Caco-2 (cell line): ENCODE measurements at regions not wholly inside any gene's neighbourhood (a gene's known extent, or its start where the extent isn't known, plus 50 kb on each side); places are given as distances from the start of the nearest gene placed in this dataset.

ENCODE experiments used
- BruUV-seq: library from RNA; stranded (reverse); fragments of 400-500 nt; replicated peaks from 2 replicates; lab custom pipeline; 2021; lab: Mats Ljungman, UMichigan
- CTCF ChIA-PET: fragments of 300-600 bp; sonication (Branson Sonifier 250); formaldehyde crosslinking; loops from one replicate; lab custom pipeline; 2022; ENCODE audit warnings: antibody characterized with exemption; lab: Charles Lee
- POLR2A ChIA-PET: fragments of 300-600 bp; sonication (Branson Sonifier 250); formaldehyde crosslinking; loops from one replicate; lab custom pipeline; 2022; ENCODE audit warnings: antibody characterized with exemption; lab: Charles Lee
- DNase-seq, 2 experiments: peaks; one replicate each; pipeline versions ENCODE4 v3.0.0 to v3.0.0-alpha.2; 2020 to 2022
- H3K27me3 ChIP-seq: replicated peaks from 2 replicates; pipeline ENCODE4 v1.6.0; 2011; ENCODE audit warnings: low read length; ENCODE audit not compliant: control insufficient read depth, insufficient read depth
- H3K36me3 ChIP-seq: 2 replicates; pipeline ENCODE4 v1.5.1; 2011; ENCODE audit warnings: low read length; ENCODE audit not compliant: control insufficient read depth, insufficient read depth
- H3K4me1 ChIP-seq: fragments of 250-450 bp; sonication (Bioruptor Pico); 2 replicates; pipeline ENCODE4 v1.5.1; 2020; ENCODE audit warnings: mild to moderate bottlenecking
- H3K4me3 ChIP-seq: 2 replicates; pipeline ENCODE4 v1.5.1; 2011; ENCODE audit warnings: low read depth, mild to moderate bottlenecking, control low read depth, low read length
- H3K9me3 ChIP-seq: fragments of 250-450 bp; sonication (Bioruptor Pico); 2 replicates; pipeline ENCODE4 v1.5.1; 2020; ENCODE audit warnings: mild to moderate bottlenecking, moderate library complexity
- H3K27ac Mint-ChIP-seq: one replicate; pipeline ENCODE4 v1.8.0; 2022; ENCODE audit warnings: mixed read lengths; ENCODE audit not compliant: unreplicated experiment
- H3K27me3 Mint-ChIP-seq: one replicate; pipeline ENCODE4 v1.8.0; 2022; ENCODE audit warnings: mixed read lengths; ENCODE audit not compliant: insufficient read depth, unreplicated experiment
- H3K36me3 Mint-ChIP-seq: one replicate; pipeline ENCODE4 v1.8.0; 2022; ENCODE audit warnings: mild to moderate bottlenecking, mixed read lengths; ENCODE audit not compliant: insufficient read depth, unreplicated experiment
- H3K4me1 Mint-ChIP-seq: one replicate; pipeline ENCODE4 v1.8.0; 2022; ENCODE audit warnings: low read depth, mixed read lengths; ENCODE audit not compliant: unreplicated experiment
- H3K4me3 Mint-ChIP-seq: one replicate; pipeline ENCODE4 v1.8.0; 2022; ENCODE audit warnings: mild to moderate bottlenecking, moderate library complexity, mixed read lengths; ENCODE audit not compliant: unreplicated experiment
- H3K9me3 Mint-ChIP-seq: one replicate; pipeline ENCODE4 v1.8.0; 2022; ENCODE audit warnings: mixed read lengths; ENCODE audit not compliant: unreplicated experiment
- intact Hi-C: fragments of 100-400 bp; cut with micrococcal nuclease; formaldehyde crosslinking; loops from one replicate; pipeline ENCODE4 v1.10.0; 2022; ENCODE audit not compliant: unreplicated experiment
- TF ChIP-seq, protein P1 (sequence below), 2 experiments: fragments of 200-600 bp in 1 of 2; IDR thresholded peaks; 1 replicate in 1 of 2; 2 replicates in 1 of 2; pipeline versions ENCODE4 v1.5.1 to v1.8.0; 2011 to 2022; ENCODE audit warnings: antibody characterized with exemption in 1 of 2, control low read depth in 1 of 2, inconsistent platforms in 1 of 2, low read depth in 1 of 2, low read length in 1 of 2, mild to moderate bottlenecking in 1 of 2, moderate library complexity in 1 of 2; ENCODE audit not compliant: insufficient read depth in 1 of 2, severe bottlenecking in 1 of 2, unreplicated experiment in 1 of 2

DNA sequence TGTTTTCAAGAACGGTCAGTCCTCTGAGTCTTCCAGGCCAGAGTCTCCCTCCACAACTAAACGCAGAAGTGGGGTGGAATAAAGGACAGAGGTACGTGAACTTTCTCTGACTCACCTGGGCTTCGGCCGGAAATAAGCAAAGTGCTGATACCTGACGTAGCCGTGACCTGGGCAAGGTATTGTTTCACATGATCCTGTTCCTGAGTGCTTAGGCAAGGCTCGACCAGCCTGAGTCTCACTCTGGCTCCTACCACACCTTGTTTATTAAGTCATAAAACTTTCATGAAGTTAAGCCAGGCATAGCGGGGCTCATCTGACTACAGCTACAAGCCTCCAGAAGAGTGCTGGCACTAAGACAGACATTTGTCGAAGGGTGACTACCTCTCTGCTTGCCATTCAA lies 327.5 kb downstream of the SETD4 start:
- no peak for DNase-seq
- Histone ChIP-seq H3K36me3 (no peaks in the 10 kb centered on the region), H3K4me1 (no peaks in the 10 kb centered on the region), H3K27me3 (no peaks in the 10 kb centered on the region), H3K9me3 (no peaks in the 10 kb centered on the region), H3K4me3 (no peak overlapping the region)
- H3K4me1 Mint-ChIP-seq: no peaks in the 10 kb centered on the region
- no peak overlapping the region for H3K27ac Mint-ChIP-seq
- H3K9me3 Mint-ChIP-seq: peaks cover 9% of the 10 kb centered on the region
- ChIA-PET CTCF (no interaction called here), POLR2A (no interaction called here)
- TF ChIP-seq, protein P1, sequence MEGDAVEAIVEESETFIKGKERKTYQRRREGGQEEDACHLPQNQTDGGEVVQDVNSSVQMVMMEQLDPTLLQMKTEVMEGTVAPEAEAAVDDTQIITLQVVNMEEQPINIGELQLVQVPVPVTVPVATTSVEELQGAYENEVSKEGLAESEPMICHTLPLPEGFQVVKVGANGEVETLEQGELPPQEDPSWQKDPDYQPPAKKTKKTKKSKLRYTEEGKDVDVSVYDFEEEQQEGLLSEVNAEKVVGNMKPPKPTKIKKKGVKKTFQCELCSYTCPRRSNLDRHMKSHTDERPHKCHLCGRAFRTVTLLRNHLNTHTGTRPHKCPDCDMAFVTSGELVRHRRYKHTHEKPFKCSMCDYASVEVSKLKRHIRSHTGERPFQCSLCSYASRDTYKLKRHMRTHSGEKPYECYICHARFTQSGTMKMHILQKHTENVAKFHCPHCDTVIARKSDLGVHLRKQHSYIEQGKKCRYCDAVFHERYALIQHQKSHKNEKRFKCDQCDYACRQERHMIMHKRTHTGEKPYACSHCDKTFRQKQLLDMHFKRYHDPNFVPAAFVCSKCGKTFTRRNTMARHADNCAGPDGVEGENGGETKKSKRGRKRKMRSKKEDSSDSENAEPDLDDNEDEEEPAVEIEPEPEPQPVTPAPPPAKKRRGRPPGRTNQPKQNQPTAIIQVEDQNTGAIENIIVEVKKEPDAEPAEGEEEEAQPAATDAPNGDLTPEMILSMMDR (IDR thresholded peaks at IDR 0.05; ENCODE audit: insufficient read depth in 1 of 2, low read depth in 1 of 2, low read length in 1 of 2, severe bottlenecking in 1 of 2, unreplicated experiment in 1 of 2): no peak
- intact Hi-C loops: no loop called here
- H3K36me3 Mint-ChIP-seq: peaks cover 4% of the 10 kb centered on the region
- no peak overlapping the region for H3K4me3 Mint-ChIP-seq
- no TSS peak for BruUV-seq
- H3K27me3 Mint-ChIP-seq: peaks cover 6% of the 10 kb centered on the region

- ChIA-PET POLR2A (no interaction called here), CTCF (interaction anchor here (0.6 kb wide), 1 partner anchor 297 kb away, joined by 4 read pairs; no protein-coding TSS in a partner anchor)
- no peak for DNase-seq
- peaks cover 14% of the 10 kb centered on the region for H3K27me3 Mint-ChIP-seq
- BruUV-seq: no TSS peak
- H3K4me3 Mint-ChIP-seq: no peak overlapping the region
- H3K36me3 Mint-ChIP-seq: no peaks in the 10 kb centered on the region
- TF ChIP-seq, protein P1 (IDR thresholded peaks at IDR 0.05; ENCODE audit: insufficient read depth in 1 of 2, low read depth in 1 of 2, low read length in 1 of 2, severe bottlenecking in 1 of 2, unreplicated experiment in 1 of 2): no peak
- no peaks in the 10 kb centered on the region for H3K9me3 Mint-ChIP-seq
- no peaks in the 10 kb centered on the region for H3K27me3 ChIP-seq
- no peaks in the 10 kb centered on the region for H3K4me1 Mint-ChIP-seq
- H3K27ac Mint-ChIP-seq: no peak overlapping the region
- no peaks in the 10 kb centered on the region for H3K9me3 ChIP-seq
- no peak overlapping the region for H3K4me3 ChIP-seq
- intact Hi-C loops: no loop called here
- no peaks in the 10 kb centered on the region for H3K36me3 ChIP-seq
- H3K4me1 ChIP-seq: no peaks in the 10 kb centered on the region
These were observed 330.0 kb downstream of the SETD4 start for GRCh38 chr21:35730325-35730724.

DNA sequence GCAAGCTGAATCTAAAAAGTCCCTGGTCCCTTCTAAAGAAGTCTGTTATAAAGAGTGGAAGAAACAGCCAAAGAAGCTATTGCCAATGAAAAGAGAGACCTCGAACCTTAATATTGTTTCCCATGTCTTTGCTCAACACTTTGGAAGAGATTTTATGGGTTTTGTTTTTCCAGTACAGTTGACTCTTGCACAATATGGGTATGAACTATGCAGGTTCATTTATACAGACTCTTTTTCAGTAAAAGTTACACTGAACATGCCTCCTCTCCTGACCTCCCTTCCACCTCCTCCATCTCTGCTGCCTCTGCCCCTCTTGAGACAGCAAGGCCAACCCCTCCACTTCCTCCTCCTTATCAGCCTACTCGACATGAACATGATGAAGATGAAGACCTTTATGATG lies 332.5 kb downstream of the SETD4 start:
- Histone ChIP-seq H3K27me3 (no peaks in the 10 kb centered on the region), H3K4me3 (no peak overlapping the region), H3K9me3 (no peaks in the 10 kb centered on the region), H3K4me1 (no peaks in the 10 kb centered on the region), H3K36me3 (no peaks in the 10 kb centered on the region)
- Mint-ChIP-seq H3K4me1 (no peaks in the 10 kb centered on the region), H3K27ac (no peak overlapping the region), H3K36me3 (no peaks in the 10 kb centered on the region), H3K27me3 (peaks cover 8% of the 10 kb centered on the region), H3K4me3 (no peak overlapping the region), H3K9me3 (no peaks in the 10 kb centered on the region)
- no TSS peak for BruUV-seq
- intact Hi-C loops: no loop called here
- DNase-seq: no peak
- ChIA-PET POLR2A (no interaction called here), CTCF (no interaction called here)
- TF ChIP-seq, protein P1 (IDR thresholded peaks at IDR 0.05; ENCODE audit: insufficient read depth in 1 of 2, low read depth in 1 of 2, low read length in 1 of 2, severe bottlenecking in 1 of 2, unreplicated experiment in 1 of 2): no peak
